ENCODE measurements at regions not wholly inside any gene's neighbourhood (a gene's known extent, or its start where the extent isn't known, plus 50 kb on each side); places are given as distances from the start of the nearest gene placed in this dataset.
A peak's percentile ranks its signal among the peaks of the same experiment; 100 is the strongest.

DNA sequence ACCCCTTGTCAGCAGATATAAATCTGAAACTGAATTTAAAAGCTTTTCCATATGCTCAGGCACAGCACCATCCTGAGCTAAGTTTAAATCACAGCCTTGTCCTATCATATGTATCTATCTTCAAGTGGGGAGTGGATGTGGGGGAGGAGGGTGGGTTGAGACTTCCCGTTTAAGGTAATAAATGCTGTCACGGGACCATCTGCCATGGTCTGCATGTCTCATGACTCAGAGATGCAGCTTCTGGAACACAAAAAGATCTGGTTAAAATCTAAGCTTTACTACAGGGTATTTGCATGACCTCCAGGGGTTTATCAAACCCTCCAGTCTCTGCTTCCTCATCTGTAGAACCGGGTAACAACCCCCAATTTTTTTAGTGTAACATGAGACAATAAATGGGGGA lies 377.7 kb upstream of the ST6GAL2 start:
- TF ChIP-seq, protein P1, sequence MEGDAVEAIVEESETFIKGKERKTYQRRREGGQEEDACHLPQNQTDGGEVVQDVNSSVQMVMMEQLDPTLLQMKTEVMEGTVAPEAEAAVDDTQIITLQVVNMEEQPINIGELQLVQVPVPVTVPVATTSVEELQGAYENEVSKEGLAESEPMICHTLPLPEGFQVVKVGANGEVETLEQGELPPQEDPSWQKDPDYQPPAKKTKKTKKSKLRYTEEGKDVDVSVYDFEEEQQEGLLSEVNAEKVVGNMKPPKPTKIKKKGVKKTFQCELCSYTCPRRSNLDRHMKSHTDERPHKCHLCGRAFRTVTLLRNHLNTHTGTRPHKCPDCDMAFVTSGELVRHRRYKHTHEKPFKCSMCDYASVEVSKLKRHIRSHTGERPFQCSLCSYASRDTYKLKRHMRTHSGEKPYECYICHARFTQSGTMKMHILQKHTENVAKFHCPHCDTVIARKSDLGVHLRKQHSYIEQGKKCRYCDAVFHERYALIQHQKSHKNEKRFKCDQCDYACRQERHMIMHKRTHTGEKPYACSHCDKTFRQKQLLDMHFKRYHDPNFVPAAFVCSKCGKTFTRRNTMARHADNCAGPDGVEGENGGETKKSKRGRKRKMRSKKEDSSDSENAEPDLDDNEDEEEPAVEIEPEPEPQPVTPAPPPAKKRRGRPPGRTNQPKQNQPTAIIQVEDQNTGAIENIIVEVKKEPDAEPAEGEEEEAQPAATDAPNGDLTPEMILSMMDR (IDR thresholded peaks at IDR 0.05; ENCODE audit: unreplicated experiment in 3 of 3): no peak
- peaks cover 43% of the 10 kb centered on the region for H3K4me1 Mint-ChIP-seq

DNA sequence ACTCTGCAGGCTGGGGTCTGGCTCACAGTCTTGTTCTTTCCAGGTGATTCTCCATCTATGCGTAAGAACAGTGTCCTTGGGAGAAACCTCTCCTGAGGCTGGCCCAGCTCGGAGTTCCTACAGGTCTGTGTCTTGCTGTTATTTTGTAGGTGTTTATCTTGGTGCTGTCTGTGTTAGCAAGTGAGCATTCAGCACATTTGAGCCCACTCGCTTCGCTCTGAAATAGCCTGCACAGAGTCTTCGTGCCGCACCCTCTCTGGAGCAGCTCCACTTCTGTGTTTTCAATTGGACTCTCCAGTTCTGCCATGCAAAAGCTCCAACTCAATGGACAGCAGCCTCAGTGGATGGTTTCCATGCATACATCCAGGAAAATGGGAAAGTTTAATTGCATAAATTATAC lies 378.2 kb upstream of the ST6GAL2 start:
- Mint-ChIP-seq H3K4me1 (peaks cover 39% of the 10 kb centered on the region), H3K36me3 (ENCODE audit: low read depth) (no peaks in the 10 kb centered on the region), H3K4me3 (no peak overlapping the region), H3K27me3 (ENCODE audit: low read depth) (peaks cover 4% of the 10 kb centered on the region), H3K27ac (no peak overlapping the region), H3K9me3 (peaks cover 2% of the 10 kb centered on the region)
- TF ChIP-seq, protein P1 (IDR thresholded peaks at IDR 0.05; ENCODE audit: unreplicated experiment in 3 of 3): no peak

More for the DNA sequence above, 377.7 kb upstream of the ST6GAL2 start:
- Mint-ChIP-seq H3K4me3 (no peak overlapping the region), H3K36me3 (ENCODE audit: low read depth) (no peaks in the 10 kb centered on the region), H3K27ac (peak overlapping the region in 2 of 3 experiments; percentile 16 to 42), H3K27me3 (ENCODE audit: low read depth) (peaks cover 4% of the 10 kb centered on the region), H3K9me3 (peaks cover 2% of the 10 kb centered on the region)

DNA sequence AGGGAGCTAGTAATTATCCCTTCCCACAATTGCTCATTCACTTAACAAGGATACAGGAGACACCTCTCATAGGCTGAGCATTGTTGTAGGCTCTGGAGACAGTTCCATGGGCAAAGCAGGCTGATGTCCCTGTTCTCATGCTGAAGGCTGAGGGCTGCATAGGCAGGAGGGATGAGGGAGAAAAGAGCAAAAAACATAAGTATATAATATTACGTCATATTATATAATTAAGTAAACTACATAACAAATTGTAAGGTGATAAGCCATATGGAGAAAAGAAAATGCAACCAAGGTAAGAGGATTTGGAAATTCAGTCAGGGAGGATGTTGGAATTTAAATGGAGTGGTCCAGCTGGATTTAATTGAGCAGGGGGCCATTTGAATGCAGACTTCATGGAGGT lies 380.6 kb upstream of the ST6GAL2 start:
- peaks cover 19% of the 10 kb centered on the region for H3K4me1 Mint-ChIP-seq
- H3K9me3 Mint-ChIP-seq: peaks cover 5% of the 10 kb centered on the region
- peaks cover 3% of the 10 kb centered on the region for H3K36me3 Mint-ChIP-seq (ENCODE audit: low read depth)
- no peak overlapping the region for H3K27ac Mint-ChIP-seq
- TF ChIP-seq, protein P1 (IDR thresholded peaks at IDR 0.05; ENCODE audit: unreplicated experiment in 3 of 3): no peak
- H3K4me3 Mint-ChIP-seq: no peak overlapping the region
- peaks cover 4% of the 10 kb centered on the region for H3K27me3 Mint-ChIP-seq (ENCODE audit: low read depth)

DNA sequence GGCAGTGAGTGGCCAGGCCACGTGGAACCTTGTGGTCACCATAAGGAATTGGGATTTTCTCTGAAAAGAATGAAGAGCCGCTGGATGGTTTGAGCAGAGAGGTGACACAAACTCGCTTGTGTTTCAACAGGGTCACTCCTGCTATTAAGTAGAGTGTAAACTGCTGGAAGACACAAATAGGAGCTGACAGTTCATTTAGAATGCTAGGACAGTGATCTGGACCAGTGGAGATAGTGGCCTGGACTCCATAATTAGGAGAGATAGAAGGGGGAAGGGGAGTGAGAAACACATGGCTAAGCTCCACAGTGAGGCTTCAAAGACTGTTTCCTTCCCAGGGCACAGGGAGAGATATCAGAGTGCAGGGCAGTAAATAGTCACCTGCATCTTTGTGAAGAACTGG lies 381.1 kb upstream of the ST6GAL2 start:
- Mint-ChIP-seq H3K36me3 (ENCODE audit: low read depth) (peaks cover 3% of the 10 kb centered on the region), H3K4me1 (peaks cover 15% of the 10 kb centered on the region), H3K27me3 (ENCODE audit: low read depth) (peaks cover 6% of the 10 kb centered on the region), H3K4me3 (no peak overlapping the region), H3K27ac (no peak overlapping the region), H3K9me3 (peaks cover 3% of the 10 kb centered on the region)
- TF ChIP-seq, protein P1 (IDR thresholded peaks at IDR 0.05; ENCODE audit: unreplicated experiment in 3 of 3): no peak

DNA sequence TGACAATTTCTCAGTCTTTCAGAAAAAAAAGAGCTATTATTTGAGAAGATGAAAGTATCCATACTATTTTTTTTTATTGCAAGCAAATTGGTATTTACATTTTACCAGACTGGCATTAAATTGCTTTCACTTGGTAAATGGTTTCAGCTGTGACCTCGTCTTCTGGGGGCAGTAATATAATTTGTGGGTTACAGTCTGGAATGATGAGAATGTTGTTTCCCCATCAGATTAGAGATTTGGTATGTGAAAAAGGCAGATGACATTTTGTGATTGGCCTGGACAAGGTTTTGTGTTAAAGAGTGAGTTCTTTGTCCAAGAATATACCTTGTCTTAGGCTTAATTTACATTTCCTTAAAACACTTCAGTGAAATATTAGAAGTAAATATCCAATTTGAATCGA lies 390.1 kb upstream of the ST6GAL2 start:
- Mint-ChIP-seq H3K9me3 (no peaks in the 10 kb centered on the region), H3K27me3 (ENCODE audit: low read depth) (peaks cover 4% of the 10 kb centered on the region), H3K4me3 (no peak overlapping the region), H3K27ac (peak overlapping the region in 1 of 3 experiments; percentile 25), H3K36me3 (ENCODE audit: low read depth) (no peaks in the 10 kb centered on the region), H3K4me1 (peaks cover 39% of the 10 kb centered on the region)
- TF ChIP-seq, protein P1 (IDR thresholded peaks at IDR 0.05; ENCODE audit: unreplicated experiment in 3 of 3): no peak

DNA sequence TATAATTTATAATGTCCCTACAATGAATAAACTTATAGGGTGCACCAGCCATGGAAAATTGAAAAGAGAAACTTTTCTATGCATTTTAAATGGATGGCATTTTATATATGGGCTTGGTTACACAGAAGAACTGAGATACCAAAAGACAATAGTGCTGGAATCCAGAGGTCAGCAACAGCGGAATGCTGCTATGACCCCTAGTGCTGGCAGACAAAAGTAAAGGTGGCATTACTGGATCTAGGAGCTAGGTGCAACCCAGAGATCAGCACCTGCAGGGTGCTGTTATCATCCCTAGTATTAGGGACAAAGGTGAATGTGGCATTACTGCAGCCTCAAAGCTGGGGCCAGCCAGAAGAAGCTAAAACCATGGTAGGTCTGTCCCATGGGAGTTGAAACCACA lies 392.7 kb upstream of the ST6GAL2 start:
- TF ChIP-seq, protein P1 (IDR thresholded peaks at IDR 0.05; ENCODE audit: unreplicated experiment in 3 of 3): no peak
- Mint-ChIP-seq H3K27me3 (ENCODE audit: low read depth) (no peaks in the 10 kb centered on the region), H3K4me3 (no peak overlapping the region), H3K9me3 (no peaks in the 10 kb centered on the region), H3K4me1 (peaks cover 56% of the 10 kb centered on the region), H3K27ac (no peak overlapping the region), H3K36me3 (ENCODE audit: low read depth) (no peaks in the 10 kb centered on the region)

Data from nephron (organoid).